ENCODE measurements at regions not wholly inside any gene's neighbourhood (a gene's known extent, or its start where the extent isn't known, plus 50 kb on each side); places are given as distances from the start of the nearest gene placed in this dataset.

DNA sequence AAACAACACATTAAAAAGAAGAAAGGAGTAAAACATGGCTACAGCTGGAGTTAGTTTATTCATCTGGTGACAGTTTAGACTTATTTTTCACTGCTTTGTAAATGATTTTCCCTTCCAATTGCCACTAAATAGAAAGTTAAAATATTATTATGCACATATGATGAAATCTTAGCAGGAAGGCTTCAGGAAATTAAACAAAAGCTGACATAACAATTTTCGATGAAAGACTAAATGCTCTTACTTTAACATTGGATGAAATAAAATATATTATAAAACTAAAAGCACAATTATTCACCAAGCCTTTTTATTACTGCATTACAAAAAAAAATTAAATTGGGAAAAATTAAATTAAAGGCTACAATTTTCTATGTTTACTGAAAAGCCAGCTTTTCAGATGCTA lies 158.0 kb downstream of the MMUT start:
- TF ChIP-seq, protein P1, sequence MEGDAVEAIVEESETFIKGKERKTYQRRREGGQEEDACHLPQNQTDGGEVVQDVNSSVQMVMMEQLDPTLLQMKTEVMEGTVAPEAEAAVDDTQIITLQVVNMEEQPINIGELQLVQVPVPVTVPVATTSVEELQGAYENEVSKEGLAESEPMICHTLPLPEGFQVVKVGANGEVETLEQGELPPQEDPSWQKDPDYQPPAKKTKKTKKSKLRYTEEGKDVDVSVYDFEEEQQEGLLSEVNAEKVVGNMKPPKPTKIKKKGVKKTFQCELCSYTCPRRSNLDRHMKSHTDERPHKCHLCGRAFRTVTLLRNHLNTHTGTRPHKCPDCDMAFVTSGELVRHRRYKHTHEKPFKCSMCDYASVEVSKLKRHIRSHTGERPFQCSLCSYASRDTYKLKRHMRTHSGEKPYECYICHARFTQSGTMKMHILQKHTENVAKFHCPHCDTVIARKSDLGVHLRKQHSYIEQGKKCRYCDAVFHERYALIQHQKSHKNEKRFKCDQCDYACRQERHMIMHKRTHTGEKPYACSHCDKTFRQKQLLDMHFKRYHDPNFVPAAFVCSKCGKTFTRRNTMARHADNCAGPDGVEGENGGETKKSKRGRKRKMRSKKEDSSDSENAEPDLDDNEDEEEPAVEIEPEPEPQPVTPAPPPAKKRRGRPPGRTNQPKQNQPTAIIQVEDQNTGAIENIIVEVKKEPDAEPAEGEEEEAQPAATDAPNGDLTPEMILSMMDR (IDR thresholded peaks at IDR 0.05; ENCODE audit: insufficient read depth, low read length): no peak
- TF ChIP-seq GABPA (IDR thresholded peaks at IDR 0.05; ENCODE audit: low read depth) (no peak), POLR2AphosphoS5 (IDR thresholded peaks at IDR 0.05; ENCODE audit: low read depth) (no peak)
